ENCODE measurements at regions not wholly inside any gene's neighbourhood (a gene's known extent, or its start where the extent isn't known, plus 50 kb on each side); places are given as distances from the start of the nearest gene placed in this dataset.

DNA sequence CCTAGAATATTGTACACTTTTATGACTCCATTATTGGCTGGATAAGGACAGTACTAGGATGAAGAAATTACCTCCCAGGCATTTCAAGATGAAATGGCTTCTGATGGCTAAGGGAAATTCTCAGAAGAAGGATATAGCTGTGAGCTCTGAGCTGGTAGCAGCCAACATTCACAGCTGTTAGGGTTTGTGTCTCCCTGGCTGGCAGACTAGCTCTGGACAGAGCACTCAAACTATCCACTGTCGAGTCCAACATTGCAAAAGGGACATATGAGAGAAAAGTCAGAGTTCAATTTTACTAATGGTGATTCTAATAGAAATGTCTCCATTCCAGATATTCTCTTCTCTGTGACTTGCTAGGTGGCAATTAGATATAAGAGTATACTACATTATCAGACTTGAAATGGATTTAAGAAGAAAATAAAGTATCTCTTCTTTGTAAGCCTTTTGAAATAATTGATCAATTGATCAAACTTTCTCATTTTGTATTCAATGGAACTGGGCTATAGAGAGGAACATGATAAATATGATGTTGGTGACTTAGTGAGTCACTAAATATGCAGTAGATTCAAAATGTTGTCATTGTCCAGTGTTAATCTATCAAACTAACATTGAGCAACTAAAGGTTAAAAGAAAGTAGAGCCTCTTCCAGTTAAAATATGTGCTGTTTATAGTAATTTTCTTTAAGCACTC lies 1920.3 kb downstream of the SUCLG1 start:
- DNase-seq, result no peak

DNA sequence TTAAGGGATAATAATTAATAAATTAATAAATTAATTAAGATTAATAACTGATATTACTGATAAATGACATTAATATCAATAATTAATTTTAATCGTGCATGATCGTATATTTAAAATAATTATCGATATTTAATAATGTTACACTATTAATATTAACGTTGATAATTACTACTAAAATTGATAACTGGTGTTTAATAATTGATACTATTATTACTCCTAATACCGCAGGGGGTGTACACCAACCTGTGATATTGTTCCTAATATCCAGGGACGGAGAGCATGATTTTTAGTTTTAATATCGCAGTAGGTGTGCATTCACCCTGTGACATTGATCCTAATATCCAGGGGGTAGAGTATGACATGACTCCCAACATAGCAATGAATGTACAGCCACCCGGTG lies 1930.8 kb downstream of the SUCLG1 start:
- DNase-seq, result no peak

DNA sequence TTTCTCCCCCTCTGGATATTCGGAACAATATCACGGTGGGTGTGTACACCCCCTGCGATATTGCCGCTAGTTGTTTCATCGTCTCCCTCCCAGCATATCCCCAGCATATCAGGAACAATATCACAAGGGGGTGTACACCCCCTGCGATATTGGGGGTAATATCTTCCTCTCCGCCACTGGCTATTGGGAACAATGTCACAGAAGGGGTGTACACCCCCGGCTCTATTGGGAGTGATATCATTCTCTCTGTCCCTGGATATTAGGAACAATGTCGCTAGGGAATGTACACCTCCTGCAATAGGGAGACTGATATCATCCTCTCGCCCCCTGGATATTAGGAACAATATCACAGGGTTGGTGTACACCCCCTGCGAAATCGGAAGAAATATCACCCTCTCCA lies 1932.0 kb downstream of the SUCLG1 start:
- no peak for DNase-seq

DNA sequence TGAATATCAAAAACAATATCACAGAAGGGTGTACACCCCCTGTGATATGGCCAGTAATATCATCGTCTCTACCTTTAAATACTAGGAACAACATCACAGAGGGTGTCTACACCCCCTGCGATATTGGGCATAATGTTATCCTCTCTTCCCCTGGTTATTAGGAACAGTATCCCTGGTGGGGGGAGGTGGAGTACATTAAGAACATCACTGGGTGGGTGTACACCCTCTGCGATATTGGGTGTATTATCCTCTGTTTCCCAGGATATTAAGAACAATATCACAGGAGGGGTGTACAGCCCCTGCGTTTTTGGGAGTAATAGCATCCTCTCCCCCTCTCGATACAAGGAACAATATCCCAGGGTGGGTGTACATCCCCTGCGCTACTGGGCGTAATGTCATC lies 1932.8 kb downstream of the SUCLG1 start:
- no peak for DNase-seq

DNA sequence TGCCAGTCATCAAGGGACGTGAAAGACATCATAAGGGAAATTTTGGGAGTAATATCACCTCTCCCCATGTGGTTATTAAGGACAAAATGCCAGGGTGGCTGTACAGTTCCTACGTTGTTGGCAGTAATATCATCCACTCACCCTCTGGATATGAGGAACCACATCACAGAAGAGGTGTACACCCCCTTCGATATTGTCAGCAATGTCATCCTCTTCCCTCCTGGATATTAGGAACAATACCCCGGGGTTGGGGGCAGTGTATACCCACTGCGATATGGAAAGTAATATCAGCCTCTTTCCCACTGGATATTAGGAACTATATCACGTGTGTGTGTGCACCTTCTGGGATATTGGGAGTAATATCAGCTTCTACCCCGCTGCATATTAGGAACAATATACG lies 1933.3 kb downstream of the SUCLG1 start:
- no peak for DNase-seq

DNA sequence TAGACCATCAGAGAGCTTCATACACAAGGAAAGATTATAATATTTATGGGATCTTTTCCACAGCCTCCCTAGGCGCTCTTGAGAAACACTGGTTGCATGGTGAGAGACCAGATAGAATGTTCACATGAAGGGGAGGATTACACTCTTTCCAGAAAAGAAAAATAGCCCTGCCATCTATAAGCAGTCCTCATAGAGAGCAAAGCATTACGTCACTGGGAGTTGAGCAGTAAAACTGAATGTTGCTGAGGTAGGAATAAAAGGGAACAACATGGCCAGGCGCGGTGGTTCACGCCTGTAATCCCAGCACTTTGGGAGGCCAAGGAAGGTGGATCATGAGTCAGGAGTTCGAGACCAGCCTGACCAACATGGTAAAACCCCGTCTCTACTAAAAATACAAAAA lies 1934.3 kb downstream of the SUCLG1 start:
- DNase-seq, result no peak

DNA sequence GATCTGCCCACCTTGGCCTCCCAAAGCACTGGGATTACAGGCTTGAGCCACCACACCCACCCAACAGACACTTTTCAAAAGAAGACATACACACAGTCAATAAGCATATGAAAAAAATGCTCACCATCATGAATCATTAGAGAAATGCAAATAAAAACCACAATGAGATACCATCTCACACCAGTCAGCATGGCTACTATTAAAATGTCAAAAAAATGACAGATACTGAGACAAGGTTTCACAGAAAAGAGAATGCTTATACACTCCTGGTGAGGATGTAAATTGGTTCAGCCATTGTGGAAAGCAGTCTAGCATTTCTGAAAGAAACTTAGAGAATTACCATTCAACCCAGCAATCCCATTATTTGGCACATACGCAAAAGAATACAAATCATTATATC lies 1947.2 kb downstream of the SUCLG1 start:
- DNase-seq, result no peak

DNA sequence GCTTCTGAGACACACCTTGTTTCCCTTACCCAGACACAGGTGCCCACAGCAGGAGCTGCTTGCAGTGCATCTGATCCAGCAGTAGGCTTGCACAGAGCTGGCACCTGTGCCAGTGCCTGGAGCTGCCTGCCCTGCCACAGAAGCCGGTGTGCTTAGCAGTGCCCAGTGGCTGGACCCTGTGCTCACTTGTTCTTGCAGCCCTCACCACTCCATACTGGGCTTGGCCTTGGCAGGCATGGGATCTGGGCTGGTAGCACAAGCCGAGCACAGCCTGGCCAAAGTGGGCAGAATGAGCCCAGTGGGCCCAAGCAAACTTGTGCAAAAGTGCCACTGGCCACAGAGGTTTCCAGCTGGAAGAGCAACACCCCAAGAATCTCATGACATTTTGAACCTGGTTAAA lies 1950.4 kb downstream of the SUCLG1 start:
- DNase-seq, result no peak

DNA sequence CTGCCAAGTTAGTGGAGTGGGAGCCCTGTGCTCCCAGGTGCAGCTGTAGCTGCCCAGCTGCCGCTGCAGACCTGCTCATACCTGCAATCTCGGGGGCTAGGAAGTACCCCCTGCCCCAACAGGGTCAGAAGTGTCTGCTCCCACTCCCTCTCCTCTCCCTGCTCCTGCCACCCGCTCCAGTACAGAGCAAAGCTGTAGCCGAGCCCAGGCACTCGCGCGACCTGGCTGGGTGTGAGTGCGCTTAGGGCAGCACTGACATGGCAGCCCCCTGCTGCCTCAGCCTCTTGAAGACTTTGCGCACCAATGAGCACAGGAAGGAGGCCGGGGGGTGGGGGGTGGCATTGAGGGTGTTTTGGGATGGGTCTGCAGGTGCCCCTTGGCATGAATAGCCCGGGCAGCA lies 1951.4 kb downstream of the SUCLG1 start:
- no peak for DNase-seq

DNA sequence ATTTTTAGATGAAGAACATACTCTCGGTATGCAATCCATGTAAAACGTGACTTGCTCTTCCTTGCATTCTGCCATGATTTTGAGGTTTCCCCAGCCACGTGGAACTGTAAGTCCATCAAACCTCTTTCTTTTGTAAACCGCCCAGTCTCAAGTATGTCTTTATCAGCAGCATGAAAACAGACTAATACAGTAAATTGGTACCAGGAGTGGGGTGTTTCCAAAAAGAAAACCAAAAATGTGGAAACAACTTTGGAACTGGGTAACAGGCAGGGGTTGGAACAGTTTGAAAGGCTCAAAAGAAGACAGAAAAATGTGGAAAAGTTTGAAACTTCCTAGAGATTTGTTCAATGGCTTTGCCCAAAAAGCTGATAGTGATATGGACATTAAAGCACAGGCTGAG lies 1957.9 kb downstream of the SUCLG1 start:
- no peak for DNase-seq

DNA sequence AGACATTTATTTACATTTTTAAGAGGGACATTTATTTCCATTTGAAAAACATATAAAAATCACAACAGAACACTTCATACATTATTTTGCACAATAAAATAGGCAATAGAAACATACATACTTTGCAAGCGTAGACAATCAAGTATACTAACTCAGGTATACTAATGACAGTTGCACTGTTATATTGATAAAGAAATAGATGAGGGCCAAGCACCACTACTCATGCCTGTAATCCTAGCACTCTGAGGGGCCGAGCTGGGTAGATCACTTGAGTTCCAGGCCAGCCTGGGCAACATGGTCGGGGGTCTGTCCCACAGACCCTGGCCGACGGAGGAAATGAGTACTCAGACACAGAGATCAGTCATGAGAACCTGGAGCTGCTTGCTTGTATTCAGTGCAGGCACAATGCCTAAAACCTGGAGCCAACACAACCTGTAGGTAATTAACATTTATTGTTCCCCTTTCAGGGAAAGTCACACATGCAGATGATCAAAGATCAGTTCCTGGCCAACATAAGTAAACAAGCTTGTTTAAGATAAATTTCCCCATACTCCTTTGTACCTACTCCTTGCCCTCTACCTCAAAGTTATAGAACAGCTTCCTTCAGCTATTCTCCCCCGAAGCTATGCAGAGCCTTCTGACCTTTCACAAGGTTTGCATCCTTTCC lies 1960.2 kb downstream of the SUCLG1 start:
- DNase-seq, result no peak

DNA sequence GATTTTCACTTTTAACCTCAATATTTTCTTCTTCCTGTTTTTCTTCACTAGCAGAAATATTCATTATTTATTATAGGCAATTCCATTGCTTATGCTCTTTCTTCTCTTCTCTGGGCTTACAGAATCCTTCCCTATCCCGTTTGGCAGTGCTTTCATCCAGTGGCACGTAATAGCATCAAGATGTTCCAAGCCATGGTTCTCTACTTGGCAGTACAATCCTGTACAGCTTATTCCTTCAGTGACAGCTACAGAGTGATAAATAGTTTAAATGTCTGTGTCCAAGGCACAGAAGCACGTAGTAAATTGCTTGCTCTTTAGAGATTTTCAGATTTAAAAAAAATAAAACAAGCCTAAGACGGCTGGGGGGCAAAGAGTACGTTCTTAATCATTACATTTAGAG lies 1964.3 kb downstream of the SUCLG1 start:
- DNase-seq, result no peak

DNA sequence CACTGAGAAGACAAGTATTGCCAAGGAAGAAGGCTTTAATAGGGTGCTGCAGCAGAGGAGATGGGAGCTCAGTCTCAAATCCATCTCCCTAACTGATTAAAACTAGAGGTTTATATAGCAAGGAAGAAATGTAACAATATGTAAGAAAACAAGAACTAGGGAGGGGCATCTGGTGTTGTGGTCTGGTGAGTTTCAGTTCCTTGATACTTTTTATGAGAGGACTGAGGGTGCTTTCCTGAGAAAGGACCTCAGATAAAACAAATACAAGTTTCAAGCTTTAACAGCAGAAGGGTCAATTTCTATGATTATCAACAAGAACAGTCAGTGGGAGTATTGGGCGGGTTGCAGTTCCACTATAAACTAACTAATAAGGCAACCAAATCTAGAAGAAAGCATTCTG lies 1967.5 kb downstream of the SUCLG1 start:
- DNase-seq, result no peak

DNA sequence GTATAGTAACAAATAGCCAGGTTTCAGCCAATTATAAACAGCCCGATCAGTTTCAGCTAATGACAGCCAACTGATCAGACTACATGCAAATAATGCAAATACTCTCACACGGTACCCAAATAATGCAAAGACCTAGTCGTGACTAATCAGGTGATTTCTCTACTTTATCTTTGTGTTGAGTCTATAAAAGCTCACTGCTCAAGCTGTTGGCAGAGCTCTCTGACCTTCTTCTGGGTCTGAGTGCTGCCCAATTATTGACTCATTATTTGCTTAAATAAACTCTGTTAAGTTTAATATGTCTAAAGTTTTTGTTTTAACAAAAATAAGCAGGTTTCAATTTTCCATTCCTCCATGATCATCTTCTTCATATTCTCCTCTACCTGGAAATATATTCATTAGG lies 1971.7 kb downstream of the SUCLG1 start:
- DNase-seq, result no peak

DNA sequence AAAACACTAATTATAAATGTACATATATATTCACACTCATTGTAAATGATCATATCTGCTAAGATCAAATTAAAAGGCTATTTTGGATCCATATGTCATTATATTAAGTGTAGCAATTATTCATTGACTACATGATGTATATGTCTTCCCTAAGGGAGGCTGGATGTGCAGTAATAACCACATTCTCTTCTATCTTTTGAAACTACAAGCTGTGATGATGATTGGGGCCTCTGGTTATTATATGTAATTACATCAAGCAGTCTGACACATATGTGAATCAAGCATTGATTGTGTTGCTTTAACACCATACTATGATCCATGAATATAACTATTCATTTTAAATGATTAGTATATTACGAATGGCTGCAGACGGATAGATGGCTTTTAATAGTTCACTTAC lies 1973.4 kb downstream of the SUCLG1 start:
- DNase-seq, result no peak

DNA sequence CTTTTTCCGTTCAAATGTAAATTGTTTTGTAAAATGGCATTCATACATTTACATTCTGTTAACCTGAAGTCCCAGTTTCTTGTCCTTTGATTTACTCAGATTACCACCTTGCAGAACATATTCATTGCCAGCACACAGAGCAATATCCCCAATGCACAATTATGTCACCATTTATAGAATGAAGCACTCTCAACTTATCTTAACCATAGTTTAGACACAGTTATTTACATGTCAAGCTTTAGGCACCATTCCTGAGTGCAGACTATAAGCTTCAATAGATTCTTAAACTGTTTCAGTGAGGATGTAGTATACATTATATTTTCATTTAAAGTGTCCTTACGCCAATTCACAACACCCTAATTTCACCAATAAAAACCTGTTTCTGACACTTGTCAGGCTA lies 1977.9 kb downstream of the SUCLG1 start:
- no peak for DNase-seq

DNA sequence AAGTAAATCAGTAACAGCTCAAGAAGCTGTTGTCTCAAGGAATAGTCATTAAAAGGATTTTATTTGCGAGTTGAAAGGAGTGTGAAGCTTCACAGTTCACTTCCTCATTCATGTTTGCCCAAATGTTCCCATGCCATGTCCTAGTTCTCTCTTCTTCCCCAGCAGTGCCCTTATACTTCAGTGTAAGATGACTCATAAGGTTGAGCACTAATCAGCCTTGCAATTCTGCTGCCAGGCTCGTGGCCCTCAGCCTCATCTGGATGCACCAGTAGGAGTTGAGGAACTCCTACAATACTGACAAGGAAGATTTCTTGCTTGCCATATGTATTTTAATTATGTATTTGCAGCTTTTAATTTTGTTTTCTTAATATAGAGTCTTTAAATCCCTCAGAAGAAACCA lies 1980.4 kb downstream of the SUCLG1 start:
- DNase-seq, result no peak

DNA sequence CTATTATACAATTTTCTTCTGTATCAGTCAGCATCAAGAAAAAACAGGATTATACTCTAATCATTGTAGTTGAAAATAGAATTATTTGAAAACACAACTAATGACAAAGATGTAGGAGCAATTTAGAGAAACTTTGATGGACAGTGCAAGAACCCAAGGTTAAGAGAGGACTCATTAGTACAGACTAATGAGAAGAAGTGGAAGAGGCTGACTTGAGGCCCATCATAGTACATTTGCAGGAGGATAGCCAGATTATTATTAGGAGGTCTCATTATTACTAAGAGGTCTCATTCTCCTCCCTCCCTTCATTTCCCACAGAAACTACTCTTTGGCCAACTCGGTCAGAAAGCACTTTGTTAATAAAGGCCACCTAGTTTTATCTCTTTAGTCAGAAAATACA lies 1983.0 kb downstream of the SUCLG1 start:
- no peak for DNase-seq

DNA sequence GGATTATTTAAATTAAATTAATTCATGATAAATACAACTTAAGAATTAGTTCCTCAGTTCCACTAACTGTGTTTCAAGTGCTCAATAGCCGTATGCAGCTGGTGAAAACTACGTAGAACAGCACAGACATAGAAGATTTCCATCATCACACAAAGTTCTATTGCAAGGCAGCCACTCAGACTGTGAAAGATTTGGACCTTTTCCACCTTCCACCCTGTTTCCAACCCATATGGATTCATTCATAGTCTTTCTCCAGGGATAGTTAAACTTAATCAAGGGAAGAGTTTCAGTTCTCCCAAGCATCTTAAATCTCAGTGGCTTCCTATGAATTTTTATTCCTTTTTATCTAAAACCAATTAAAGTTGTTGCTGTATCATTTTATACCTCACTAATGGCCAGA lies 2030.8 kb downstream of the SUCLG1 start:
- DNase-seq, result no peak

DNA sequence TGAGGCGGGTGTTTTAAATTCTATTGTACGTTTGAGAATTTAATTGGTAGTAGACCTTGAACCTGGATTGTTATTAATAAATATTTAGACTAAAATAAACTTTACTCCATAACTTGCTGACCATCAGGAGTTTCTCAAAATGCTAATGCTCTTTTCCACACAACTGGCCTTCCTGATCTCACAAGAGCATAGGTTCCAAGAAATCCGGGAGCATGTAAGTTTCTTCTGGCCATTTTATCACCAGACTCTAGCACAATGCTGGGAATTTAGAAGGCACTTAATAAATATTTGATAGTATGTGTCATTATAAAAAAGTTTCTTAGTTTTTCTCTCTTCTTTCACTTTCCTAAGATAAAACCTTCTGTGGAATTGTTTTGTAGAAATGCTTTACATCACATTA lies 2047.1 kb downstream of the SUCLG1 start:
- no peak for DNase-seq

DNA sequence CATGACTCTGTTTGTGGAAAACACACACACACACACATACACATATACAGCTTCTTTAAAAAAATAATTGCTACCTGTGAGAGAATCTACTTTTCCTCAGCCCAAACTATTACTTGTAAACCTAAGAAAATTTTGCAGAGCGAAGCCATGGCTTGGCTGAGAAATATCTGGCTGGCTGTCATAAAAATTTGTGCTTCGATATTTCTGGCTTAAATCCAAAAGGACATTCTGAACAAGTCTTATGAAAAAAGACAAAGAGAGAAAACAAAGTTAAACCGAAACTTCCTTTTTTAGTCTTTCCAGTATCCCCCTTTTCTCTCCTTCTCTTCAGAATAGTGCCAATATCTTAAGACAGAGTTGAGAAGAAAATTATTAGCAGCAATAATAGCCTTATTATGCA lies 2048.0 kb downstream of the SUCLG1 start:
- no peak for DNase-seq

DNA sequence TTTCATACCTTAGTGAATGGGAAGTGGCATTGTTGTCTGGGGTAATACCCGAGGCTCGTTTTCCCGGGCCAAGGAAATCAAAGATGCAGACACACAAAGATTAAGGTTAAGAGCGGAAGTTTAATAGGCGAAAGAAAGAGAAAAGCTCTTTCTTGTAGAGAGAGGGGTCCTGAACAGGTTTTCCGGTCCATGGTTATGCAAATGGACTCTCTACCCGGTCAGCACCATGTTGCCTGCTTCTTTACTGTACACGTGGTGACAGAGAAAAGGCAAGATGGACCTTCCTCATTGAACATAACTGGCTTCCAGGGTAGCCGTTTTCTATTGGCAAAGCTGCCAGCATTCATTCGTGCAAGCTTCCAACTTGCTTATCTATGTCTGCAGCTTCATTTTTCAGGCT lies 2063.5 kb downstream of the SUCLG1 start:
- DNase-seq, result no peak

DNA sequence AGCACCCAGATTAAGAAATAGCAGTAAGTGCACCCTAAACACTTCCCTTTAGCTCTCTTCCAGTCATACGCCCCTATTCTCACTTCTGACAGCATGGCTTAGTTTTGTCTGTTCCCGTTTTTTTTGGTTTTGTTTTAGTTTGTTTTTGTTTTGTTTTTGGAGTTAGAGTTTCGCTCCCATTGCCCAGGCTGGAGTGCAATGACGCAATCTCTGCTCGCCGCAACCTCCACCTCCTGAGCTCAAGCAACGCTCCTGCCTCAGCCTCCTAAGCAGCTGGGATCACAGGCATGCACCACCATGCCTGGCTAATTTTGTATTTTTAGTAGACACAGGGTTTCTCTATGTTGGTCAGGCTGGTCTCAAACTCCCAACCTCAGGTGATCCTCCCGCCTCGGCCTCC lies 2067.7 kb downstream of the SUCLG1 start:
- no peak for DNase-seq

DNA sequence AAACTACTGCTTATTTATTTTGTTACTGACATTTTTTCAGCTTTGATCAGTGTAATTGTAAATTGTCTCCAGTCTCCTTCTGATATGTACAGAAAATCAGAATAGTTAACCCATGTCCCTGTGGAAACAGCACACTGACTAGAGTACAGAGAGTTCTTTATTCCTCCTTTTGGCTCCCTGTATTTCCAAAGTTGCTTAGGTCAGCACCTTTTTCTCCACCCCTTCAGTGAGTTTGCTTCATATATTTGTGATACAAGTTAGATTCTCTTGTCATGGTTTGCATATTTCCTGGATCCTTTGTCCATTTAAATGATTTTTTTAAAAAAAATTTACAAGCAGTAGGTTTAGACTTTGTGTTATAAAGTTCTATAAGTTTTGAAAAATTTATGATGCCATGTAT lies 2051.1 kb upstream of the LRRTM1 start:
- DNase-seq, result no peak

DNA sequence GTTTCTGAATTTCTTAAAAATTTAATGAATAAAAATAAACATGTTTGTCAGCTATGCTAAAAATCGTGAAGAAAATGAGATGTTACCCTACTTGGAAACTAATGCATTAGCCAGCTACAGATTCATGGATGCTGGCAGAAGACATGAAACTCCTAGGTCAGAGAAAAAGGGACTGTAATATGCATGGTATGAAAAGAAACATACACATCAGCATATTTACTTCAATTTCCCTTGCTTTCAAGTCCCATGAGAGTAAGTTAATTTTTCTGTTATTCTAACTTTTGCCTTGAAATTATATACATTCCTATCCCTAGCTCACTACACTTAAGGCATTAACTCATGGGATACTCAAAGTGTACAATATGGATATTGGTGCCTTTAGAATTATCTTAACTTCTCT lies 2041.4 kb upstream of the LRRTM1 start:
- DNase-seq, result no peak

Measured in NCI-H524 (cell line).